ENCODE measurements at regions not wholly inside any gene's neighbourhood (a gene's known extent, or its start where the extent isn't known, plus 50 kb on each side); places are given as distances from the start of the nearest gene placed in this dataset.

GRCh38 chr11:64484191-64485022 lies 71.3 kb upstream of the SLC22A11 start:
- TF ChIP-seq CTCF (IDR thresholded peaks at IDR 0.05; ENCODE audit: insufficient read depth, missing control alignments), result no peak
- DNase-seq (ENCODE audit: insufficient read length, low spot score) (no peak), FAIRE-seq (no peak)

- DNase-seq (ENCODE audit: insufficient read length, low spot score) (no peak), FAIRE-seq (no peak)
- TF ChIP-seq CTCF (IDR thresholded peaks at IDR 0.05; ENCODE audit: insufficient read depth, missing control alignments), result no peak
These were observed 70.7 kb upstream of the SLC22A11 start for GRCh38 chr11:64485074-64485473.

- no peak for FAIRE-seq
These were observed 65.8 kb upstream of the SLC22A11 start for GRCh38 chr11:64489831-64490441.

GRCh38 chr11:64490562-64491216 lies 65.1 kb upstream of the SLC22A11 start:
- DNase-seq (ENCODE audit: insufficient read length, low spot score) (no peak), FAIRE-seq (no peak)
- TF ChIP-seq CTCF (IDR thresholded peaks at IDR 0.05; ENCODE audit: insufficient read depth, missing control alignments), result no peak

More at GRCh38 chr11:64489831-64490441, 65.8 kb upstream of the SLC22A11 start:
- DNase-seq (ENCODE audit: insufficient read length, low spot score), result peak; percentile 77
- TF ChIP-seq CTCF (IDR thresholded peaks at IDR 0.05; ENCODE audit: insufficient read depth, missing control alignments), result peak; percentile 71

- no peak for TF ChIP-seq CTCF (IDR thresholded peaks at IDR 0.05; ENCODE audit: insufficient read depth, missing control alignments)
- DNase-seq (ENCODE audit: insufficient read length, low spot score) (no peak), FAIRE-seq (no peak)
These were observed 63.2 kb upstream of the SLC22A11 start for GRCh38 chr11:64492561-64492960.

GRCh38 chr11:64498136-64498535 lies 57.6 kb upstream of the SLC22A11 start:
- FAIRE-seq (no peak), DNase-seq (ENCODE audit: insufficient read length, low spot score) (no peak)
- no peak for TF ChIP-seq CTCF (IDR thresholded peaks at IDR 0.05; ENCODE audit: insufficient read depth, missing control alignments)
